ENCODE measurements at regions not wholly inside any gene's neighbourhood (a gene's known extent, or its start where the extent isn't known, plus 50 kb on each side); places are given as distances from the start of the nearest gene placed in this dataset.

- DNase-seq, result no peak
Observed at GRCh38 chr5:167731951-167732350, 559.5 kb upstream of the WWC1 start.

DNA sequence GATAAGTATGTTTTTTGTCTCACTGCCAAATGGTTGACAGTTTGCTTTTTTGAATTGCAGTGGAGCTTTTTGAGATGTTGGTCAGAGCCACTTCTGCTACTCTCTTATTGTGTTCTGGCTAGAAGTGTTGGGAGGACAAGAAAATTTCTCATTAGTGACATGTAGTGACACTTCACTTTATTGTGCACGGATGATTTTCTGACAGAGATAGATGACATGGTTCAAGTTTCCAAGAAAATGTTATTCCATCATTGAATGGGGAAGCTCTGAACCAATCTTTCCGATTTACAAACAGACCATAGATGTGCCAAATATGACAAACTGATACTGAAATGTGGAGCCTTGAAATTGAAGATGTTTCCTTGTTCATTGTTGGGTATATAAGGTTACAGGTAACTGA lies 558.9 kb upstream of the WWC1 start:
- DNase-seq, result no peak

- DNase-seq, result no peak
Observed at GRCh38 chr5:167736992-167737391, 554.5 kb upstream of the WWC1 start.

- no peak for DNase-seq
Observed at GRCh38 chr5:167743695-167744464, 547.6 kb upstream of the WWC1 start.

GRCh38 chr5:167745868-167746267 lies 545.6 kb upstream of the WWC1 start:
- no peak for DNase-seq

- no peak for DNase-seq
Observed at GRCh38 chr5:167750586-167750985, 540.9 kb upstream of the WWC1 start.

DNA sequence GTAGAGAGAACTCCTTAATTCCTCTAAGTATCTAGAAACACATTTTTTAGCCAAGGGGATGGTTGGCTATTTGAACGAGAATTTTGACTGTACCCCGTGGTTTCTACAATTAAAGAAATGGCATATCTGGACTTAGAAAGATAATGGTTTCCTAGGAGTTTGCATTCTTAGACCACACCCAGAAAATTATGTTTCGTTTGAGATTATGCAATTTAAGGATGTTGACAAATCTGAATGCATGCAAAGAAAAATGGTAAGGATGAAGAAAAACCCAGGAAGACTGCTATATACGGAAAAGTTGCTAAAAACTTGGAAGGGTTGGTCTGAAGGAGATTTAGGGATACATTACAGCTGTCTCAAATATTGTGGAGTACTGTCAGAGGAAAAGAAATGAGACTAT lies 538.5 kb upstream of the WWC1 start:
- DNase-seq, result no peak

DNA sequence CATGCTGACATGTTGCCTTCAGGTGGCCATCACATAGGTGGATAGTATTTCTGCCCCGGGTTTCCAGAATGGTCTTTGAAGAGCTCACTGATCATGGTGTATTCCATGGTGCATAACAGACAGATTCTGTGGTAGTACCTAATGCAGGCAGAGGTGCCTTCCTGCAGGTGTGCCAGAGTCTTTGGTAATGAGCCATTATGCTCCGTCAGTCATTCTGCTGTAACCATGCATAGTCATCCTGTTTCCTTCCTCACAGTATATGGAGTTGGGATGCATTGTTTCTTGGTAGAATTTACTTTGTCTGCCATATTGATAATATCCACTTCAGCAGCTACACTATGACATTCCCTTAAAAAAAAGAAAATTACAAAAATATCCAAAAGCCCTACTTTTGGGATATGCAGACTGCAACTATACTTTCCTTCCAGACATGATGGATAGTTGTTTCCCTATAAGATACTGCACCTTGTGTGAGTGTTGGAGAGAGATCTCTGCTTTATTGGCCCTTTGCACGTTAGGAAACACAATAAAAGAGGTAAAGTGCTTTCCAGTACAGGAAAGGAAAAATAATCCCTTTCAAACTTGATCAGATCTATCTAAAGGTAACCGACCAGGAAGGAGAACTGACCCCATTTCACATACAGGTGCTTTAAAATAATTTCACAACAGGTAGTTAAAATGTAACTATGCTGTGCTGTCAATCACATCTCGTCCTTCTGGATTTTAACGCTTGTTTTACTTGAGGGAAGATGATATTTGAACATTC lies 537.5 kb upstream of the WWC1 start:
- DNase-seq, result no peak

DNA sequence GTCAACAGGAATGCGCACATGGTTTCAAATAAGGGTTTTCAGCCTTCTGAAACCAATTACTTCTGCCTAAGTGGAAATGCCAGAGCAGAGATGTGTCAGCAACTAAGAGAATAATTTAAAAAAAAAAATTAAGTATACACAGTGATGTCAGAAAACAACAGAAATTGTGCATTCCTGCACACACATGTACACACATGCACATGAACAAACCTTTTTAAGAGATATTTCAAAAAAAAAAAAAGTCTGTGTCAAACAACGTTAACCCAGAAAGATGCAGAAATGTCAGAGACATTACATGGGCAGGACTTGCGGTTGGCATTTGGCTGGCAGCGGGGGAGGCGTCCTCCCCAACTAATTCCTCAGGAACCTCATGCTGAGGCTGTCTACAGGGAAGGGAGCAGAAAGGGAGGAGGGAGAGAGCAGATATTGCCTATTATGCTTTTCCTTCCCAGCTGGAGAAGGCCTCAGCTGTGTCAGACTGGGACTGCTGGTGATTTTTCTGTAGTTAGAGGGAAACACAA lies 536.9 kb upstream of the WWC1 start:
- no peak for DNase-seq

GRCh38 chr5:167755420-167755819 lies 536.0 kb upstream of the WWC1 start:
- no peak for DNase-seq

DNA sequence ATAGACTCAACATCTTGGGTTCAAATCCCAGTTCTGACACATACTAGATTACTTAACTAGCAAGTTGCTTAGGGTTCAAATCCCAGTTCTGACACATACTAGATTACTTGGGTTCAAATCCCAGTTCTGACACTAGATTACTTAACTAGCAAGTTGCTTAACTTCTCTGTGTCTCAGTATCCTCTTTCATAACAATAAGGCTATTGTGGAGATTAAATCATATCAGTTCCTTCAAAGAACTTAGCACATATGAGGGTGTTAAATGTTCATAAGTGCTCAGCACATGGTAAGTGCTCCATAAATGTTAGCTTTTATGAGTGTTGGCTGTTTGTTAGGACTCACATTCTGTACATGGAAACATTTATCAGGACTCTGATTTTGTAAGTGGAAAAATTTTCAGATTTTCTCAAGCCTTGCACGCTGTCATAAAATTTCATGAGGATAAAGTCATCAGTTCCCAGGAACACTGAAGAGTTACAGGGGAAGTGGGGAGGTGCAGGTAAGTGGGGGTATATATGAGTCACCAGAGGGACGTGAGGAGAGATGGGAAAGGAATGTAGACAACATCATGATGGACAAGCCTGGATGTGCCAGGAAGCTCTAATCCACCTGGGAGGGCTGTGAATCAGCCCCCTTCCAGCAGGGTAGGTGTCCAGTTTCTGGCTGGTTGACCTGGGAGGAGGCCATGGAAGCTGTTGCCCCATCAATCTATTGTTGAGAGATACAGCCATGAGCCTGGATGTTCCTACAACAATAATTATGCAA lies 532.2 kb upstream of the WWC1 start:
- DNase-seq, result no peak

- DNase-seq, result no peak
Observed at GRCh38 chr5:167763772-167764171, 527.7 kb upstream of the WWC1 start.

DNA sequence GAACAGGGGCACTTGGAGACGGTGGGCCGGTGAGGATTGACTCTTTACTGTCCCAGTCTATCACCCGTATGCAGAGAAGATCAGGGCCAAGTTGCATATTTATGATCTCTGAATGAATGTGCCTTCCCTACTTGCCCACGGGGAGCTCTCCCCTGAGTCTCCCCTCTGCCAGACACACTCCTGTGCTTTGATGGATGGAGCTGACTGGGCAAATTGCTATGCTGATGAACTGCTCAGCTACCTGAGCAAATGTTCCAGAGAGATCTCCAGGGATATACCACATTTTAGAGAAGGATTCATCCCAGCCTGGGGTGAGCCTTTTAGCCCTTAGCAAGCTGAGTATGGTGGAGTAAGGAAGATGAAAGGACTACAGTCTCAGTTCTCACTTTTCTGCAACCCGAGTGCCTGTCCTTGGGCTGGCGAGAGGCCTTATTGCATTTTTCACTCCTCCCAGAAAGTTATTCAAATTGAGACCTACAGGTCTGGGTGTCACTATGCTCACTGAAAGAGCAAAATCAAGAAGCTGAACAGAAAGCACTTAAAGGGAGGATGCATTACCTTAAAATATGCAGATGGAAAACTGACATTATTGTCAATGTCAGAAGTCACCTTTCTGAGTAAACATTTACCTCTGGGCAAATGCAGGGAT lies 526.7 kb upstream of the WWC1 start:
- DNase-seq, result no peak

GRCh38 chr5:167765352-167765751 lies 526.1 kb upstream of the WWC1 start:
- DNase-seq, result no peak

GRCh38 chr5:167766957-167767356 lies 524.5 kb upstream of the WWC1 start:
- DNase-seq, result no peak

GRCh38 chr5:167767795-167768194 lies 523.6 kb upstream of the WWC1 start:
- no peak for DNase-seq

DNA sequence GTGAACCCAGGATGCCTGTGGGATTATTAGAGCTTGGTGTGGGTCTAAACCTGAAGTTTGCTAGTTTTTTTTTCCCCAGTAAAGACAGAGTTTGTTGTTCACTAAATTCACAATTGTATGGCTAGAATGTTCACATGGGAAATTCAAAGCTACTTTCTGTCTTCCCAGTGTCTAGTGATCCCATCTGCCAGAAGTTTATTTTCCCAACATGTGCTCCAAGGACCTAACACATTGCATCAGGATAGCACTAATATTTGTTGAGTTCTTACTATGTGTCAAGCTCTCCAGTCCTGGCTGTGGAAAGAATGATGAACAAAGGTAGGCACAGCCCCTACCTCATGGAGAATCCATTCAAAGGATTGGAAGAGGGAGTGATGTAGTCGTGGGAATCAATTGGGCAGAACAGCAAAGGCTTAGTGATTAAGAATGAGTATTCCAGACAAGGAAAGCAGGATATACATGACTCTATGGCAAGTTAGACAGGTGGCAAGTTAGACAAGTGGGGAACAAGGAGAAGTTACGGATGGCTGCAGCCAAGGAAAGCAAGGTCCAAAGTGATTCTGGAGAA lies 521.5 kb upstream of the WWC1 start:
- no peak for DNase-seq

DNA sequence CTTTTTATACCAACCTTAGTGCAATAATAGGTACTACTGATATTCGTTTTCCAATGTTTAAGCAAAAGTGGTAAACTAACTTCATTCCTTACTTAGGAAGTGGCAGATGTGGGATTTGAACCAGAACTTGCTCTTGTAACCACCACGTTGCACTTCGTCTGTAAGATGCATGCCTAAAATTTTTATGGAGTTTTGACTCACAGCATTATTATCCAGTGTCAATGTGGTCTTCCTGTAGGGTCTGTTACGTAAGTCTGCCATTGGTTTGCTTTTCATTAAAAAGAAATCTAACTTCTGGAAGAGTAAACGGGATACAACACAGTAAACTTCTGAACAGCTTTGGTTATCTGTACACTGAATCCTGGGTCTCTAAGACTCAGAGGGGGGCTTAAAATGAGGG lies 521.0 kb upstream of the WWC1 start:
- no peak for DNase-seq

DNA sequence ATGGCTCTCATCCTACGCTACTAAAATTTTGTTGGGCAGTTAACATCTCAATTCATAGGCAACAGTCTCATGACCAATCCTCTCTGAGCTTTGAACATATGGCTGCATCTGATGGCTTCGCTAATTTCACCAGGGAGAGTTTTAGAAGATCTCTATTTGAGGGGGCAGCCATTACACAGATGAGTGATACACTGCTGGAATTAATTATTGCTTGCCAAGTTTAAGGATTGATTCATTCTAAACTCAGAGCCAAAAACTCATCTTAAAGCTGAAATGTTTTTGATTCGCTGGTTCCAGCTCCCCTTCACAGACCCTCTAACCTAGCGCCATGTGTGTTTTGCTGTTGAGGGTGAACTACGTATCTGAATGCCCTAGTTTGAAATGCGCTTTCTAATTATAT lies 519.9 kb upstream of the WWC1 start:
- DNase-seq, result no peak

DNA sequence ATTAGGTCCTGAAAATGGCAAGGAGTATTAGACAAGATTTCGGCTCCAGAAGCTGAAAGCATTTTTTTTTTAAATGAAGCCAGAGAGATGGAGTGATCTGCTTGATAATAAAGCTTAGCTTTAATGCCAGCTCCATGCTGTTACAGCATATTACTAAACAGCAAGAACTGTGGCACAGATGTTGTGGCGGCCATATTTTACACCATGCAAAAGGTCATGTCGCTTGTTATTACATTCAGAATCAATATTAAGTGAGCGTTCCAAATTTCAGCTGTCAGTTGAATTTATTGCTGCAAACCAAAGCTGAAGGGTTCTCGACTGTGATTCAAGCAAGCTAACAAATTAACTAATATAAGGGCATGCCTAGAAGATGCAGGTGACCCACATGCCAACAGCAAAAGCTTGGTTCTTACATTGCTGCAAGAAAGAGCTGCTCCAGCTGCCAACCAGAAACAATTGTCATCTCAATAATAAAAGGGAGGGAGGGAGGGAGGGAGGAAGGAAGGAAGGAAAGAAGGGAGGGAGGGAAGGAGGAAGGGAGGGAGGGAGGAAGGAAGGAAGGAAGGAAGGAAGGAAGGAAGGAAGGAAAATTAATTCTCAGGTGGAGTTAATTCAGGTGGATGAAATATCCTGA lies 517.7 kb upstream of the WWC1 start:
- DNase-seq, result no peak

DNA sequence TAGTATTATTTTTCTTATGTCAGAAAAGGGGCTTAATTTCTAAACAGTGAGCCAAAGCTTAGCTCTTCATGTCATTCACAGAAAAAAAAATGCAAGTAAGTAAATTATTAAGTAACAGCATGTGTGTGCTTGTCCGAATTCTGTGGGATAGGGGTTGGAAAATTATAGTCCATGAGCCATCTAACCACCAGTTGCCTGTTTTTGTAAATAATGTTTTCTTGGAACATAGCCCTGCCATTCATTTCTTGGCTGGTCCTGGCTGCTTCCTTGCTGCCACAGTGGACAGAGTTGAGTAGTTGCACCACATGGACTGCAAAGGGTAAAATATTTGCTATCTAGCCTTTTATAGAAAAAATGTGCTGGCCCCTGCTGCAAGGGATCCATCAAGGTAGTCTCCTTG lies 513.7 kb upstream of the WWC1 start:
- no peak for DNase-seq

DNA sequence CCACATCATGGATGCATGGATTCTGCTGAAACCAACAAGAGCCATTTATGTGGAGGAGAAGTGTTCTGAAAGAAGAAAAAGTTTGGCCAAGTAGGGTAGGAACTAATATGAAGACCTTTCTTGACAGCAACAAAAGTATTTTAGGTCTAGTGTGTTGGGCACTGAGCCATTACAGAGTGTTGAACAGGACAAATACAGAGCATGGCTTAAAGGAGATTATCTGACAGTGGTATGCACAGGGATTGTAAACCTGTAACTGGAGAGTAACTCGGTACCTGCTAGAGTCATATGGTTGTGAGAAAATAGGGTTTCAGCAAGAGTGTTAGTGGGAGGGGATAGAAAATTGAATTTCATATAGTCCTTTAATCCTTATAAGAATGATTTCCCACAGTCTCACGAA lies 513.2 kb upstream of the WWC1 start:
- no peak for DNase-seq
